HG03571 (cell line): ENCODE measurements at regions not wholly inside any gene's neighbourhood (a gene's known extent, or its start where the extent isn't known, plus 50 kb on each side); places are given as distances from the start of the nearest gene placed in this dataset.
"Not testable (repeated sequence)": the region's sequence is repeated elsewhere in the genome, so short reads cannot be mapped to it uniquely, and the experiment has no call there.

Experiments used
- ATAC-seq: cut with Tn5 transposase; IDR thresholded peaks from one replicate; pipeline ENCODE4 v1.9.1; 2021; ENCODE audit not compliant: unreplicated experiment

DNA sequence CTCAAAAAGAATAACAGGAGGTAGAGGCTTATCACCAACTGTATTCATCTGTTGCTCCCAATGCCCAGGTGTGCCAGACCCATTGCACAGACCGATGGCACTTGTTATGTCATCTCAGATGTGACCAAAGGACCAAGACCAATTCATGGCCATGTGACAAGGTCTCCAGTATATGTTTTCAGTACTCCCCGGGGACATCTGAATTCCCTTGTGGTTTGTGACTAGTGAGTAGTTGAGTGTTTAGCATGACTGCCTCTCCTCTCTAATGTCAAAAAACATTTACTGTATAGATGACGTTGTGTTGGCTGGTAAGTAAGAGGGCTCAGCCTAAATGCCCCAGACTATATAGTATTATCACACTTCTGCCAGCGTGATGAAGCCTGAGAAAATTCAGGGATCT is 202.1 kb upstream of the SMIM30 start:
- ATAC-seq = no peak

DNA sequence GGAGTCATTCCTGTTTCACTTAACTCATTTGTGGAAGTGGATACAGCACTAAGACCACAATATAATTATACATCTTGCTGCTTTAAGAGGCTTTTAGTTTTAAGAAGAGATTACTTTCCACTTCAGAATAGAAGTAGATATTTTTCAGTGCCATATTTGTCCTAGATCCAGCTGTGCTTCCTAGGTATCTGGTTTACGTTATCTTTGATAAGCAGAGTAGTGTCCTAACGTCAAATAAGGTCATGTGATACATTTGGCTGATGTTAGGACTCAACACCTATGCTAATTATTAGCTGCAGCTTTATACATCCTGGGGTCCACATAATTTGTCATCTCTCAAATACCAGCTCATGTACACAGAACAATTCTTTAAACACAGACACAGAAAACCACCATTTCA is 196.2 kb upstream of the SMIM30 start:
- no peak for ATAC-seq

DNA sequence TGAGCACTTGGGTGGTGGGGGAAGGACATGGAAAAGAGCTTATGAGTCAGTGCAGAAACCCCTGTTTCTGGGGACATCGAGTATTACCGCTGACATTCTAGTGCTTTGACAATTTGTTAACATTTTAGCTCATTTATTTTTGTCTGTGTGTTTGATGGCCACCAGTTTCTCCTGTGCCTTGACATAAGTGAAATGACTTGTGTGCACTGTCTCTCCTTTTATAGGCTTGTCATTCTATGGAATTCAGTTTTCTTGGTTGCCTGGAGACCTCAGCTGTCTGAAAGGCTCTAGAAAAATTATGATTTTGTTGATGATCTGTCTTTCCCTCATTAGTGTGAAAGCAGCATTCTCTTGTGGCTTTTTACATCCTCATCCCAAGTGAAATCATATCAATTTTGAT is 190.0 kb upstream of the SMIM30 start:
- ATAC-seq = no peak

DNA sequence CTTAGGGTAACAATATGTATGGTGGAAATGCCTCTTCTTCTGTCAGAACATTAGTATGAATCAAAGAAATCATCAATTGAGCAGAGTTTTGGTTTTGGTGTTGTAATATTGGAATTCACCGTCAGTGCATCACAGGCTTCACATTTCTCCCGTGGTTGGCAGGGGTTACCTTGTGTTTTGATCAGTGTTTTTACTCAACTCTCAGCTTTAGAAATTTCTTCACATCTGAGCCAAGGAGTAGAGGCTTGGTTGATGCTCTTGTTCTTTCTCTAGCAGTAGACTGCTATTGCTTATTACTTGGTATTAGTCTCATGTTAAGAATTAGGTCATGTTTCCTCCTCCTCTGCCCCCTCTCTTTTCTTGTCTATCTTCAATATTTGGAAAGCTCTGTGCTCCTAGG is 188.8 kb upstream of the SMIM30 start:
- ATAC-seq = no peak

DNA sequence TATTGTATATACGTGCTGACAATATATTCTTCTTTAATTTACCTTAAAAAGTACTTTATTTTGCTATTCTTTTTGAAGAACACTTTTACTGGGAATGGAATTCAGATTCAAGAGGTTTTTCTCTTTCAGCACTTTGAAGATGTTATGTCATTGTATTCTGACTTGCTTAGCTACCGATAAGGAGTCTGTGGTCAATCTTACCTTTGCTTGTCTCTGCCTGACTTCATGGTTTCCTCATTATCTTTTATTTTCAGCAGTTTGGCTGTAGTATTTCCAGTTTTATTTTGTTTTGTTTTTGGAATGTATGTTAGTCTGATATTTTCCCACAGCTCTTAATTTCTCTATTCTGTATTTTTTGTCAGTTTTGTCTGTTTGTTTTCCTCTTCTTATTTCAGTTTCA is 187.9 kb upstream of the SMIM30 start:
- ATAC-seq = no peak

DNA sequence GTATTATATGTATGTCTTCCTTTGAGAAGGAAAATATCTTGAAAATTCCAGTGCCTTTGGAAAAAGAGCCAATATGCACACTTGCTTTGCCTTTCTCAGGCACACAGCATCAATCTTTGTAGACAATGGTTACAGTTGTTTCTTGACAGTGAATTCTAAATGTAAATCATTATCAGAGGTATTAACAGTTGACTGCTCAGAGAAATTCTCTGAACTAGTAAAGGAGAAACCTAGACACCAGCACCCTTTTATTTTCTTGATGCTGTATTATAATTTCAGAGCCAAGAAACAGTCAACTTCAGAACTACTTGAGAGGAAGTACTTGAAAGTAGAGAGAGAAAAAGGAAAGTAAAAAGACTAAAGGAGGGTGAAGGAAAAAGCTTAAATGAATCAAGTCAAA is 185.8 kb upstream of the SMIM30 start:
- ATAC-seq = no peak

DNA sequence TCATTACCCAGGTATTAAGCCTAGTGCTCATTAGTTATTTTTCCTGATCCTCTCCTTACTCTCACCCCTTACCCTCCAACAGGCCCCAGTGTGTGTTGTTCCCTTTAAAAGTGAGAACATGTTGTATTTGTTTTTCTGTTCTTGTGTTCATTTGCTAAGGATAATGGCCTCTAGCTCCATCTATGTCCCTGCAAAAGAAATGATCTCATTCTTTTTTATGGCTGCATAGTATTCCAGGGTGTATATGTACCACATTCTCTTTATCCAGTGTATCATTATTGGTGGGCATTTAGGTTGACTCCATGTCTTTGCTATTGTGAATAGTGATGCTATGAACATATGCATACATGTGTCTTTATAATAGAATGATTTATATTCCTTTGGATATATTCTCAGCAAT is 185.0 kb upstream of the SMIM30 start:
- ATAC-seq = not testable (repeated sequence)

DNA sequence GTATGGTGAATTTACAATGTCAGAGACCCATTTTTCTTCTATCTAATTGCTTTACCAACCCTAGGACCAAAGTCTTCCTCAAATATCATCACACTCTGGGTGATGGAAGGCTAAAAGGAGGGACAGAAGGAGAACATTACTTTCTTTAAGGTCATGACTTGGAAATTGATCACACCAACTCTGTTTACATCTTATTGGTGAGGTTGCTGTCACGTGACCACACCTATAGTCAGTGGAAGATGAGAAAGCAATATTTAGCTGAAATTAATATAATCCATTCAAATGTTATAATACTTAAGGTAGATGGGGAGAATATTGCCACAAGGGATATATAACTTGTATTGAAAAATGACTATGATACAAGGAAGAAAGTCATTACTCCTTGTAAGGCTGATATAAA is 183.6 kb upstream of the SMIM30 start:
- no peak for ATAC-seq

DNA sequence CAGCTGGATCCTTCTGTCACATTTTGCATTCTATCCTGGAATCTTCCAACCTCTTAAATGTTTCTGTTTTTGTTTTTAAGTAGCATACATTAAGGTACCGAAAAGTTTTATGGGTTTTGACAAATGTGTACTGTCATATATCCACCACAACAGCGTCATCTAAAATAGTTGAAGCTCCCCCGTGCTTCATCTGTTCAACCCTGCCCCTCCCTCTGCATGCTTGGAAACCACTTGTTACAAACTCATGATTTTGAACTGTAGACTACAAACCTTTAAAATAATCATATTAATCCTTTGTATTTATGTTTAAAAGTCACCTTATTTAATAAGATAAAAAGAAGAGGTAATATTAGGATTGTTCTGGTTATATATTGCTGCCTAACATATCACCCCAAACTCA is 182.8 kb upstream of the SMIM30 start:
- ATAC-seq = no peak

DNA sequence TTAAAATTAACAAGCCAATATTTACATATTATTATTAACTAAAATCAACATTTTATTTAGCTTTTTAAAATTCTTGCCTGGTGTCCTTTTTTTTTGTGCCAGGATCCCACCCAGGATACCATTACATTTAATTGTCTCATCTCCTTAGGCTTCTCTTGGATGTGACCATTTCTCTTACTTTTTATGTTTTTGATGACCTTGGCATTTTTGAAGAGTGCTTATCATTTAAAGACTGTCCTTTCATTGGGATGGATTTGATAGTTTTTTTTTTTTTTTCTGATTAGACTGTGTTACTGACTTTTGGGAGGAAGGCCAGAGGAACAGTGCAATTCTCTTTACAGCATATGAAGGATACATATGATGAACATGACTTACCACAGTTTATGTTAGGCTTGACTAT is 181.4 kb upstream of the SMIM30 start:
- no peak for ATAC-seq

DNA sequence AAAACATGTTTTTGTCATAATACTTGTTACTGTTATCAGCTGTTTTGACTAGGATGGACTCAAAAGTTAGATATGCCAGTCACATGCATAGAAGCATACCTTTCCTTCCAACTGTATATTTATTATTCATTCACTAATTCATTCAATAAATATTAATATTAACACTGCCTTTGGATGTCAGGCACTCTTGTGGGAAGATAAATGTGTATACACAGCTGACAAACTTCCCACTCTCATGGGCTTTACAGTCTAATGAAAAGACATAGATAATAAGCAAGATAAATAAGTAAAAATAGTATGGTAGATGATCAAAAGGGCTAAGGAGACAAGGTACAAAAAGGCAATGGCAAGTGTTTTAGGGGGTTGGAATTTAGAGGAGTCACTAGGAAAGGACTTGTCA is 180.1 kb upstream of the SMIM30 start:
- no peak for ATAC-seq

DNA sequence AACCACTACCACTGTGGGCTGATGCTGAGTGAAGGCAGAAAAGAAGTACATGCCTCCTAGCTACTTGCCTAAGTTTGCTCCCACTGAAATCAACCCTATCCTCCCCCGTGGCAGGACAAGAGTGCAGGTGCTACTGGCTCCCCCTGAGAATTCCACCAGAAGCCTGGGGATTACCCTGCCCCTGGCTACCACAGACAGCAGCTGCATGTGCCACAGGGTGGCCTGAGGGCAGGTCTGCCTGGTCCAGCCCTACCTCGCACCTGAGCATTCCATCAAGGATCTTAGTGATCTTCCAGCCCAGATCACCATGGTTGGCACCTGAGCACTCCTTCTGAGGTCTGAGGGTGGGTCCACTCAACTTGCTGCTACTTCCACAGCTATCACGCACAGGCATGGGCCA is 176.4 kb upstream of the SMIM30 start:
- no peak for ATAC-seq

DNA sequence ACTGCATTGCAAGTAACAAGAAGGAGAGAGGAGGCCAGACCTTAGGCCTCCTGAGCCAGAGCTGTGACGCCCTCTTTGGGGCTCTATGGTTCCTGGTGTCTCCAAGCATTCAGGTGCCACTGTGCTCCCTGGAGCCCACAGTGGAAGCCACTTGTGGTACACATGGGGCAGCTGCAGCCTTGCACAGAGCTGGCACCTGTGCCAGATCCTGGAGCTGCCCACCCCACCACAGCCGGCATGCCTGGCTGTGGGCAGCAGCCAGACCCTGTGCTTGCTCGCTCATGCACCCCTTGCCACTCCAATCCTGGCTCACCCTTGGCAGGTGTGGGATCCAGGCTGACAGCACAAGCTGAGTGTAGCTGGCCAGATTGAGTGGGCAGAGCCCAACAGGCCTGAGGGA is 173.8 kb upstream of the SMIM30 start:
- ATAC-seq = no peak

DNA sequence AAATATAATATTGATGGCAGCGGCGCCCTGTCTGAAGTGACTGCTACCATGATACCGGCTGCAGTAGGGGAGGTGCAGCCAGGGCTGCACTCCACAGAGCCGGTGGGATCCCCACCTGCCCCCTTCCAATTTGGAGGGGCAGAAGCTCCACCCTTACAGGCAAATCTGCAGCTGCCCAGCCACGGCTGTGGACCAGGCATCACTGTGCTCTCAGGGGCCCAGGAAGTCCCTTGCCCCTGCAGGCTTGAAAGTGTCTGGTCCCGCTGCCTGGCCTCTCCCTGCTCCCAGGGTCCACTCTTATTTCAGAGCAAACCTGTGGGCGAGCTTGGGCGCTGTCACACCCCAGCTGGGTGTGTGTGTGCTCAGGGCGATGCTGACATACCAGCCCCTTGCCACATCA is 172.7 kb upstream of the SMIM30 start:
- no peak for ATAC-seq

DNA sequence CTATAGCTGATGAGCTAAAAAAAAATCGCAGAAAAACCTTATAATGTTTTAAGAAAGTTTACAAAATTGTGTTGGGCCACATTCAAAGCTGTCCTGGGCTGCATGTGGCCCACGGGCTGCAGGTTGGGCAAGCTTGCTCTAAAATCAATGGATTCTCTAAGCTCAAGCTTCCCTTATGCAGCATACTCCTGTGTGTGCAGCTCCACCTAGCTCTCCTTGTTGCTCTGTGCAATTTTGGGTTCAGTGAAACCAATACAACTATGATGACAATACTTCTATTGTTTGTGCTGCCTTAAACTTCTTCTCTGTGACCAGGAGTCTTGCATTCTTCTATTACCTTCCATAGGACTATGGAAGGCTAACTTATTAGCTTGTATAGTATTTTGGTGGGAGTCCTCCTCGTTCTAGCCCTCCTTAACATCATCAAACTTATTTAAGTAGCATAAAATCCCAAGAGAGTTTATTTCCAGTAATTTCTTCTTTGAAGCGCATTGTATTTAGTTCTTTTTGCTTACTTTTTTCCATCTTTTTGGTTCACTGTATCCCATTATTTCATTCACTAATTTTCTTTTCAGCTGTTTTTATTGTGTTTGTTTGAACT is 170.9 kb upstream of the SMIM30 start:
- no peak for ATAC-seq

DNA sequence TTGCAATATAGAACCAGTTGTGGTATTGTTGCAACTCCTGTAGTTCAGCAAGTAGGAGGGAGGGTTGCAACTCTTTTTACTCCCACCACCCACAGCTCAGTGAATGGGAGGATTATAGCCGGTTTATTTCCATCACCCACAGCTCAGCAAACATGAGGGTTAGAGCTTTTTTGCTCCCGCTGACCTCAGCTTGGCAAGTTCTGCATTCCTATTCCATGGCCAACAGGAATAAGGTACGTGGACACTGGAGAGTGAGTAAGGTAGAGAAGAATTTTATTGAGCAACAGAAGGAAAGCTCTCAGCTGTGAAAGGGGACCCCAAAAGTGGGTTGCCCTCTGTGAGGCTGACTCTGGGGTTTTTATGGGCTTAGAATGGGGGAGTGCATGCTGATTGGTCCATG is 167.1 kb upstream of the SMIM30 start:
- no peak for ATAC-seq

DNA sequence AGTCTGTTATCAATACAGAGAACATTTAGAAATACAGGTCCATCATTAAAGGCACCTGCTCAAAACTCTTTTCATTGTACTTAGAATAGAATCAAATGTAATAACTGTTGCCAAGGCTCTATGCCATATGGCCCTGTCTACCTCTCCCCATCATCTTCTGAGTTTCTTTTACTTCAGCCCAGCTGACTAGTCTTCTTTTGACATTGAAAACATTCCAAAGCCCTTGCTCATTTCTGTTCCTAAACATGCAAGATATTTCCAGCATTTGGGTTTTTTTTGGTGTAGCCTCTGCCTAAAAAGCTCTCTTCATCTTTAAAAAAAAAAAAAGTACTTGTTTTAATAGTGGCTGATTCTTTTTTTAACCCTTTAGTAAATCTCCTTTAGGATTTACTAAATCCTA is 165.5 kb upstream of the SMIM30 start:
- no peak for ATAC-seq

DNA sequence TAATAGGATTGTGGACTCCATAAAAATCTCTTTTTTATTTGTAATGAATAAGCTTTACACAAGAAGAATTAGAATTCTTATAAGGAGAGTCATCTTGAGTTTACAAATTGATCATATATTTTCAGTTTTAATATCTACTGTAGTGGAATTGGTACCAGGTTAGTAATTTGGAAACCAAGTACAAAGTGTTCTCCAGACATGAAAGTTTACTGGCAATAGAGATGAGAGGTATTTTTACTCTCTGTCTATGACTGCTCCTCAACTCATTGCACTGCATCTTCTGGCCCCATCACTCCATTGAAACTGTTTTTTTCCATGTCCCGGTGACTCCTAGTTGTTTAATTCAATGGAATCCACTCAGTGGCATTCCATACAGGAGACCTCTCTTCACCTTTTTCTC is 164.5 kb upstream of the SMIM30 start:
- ATAC-seq = no peak

DNA sequence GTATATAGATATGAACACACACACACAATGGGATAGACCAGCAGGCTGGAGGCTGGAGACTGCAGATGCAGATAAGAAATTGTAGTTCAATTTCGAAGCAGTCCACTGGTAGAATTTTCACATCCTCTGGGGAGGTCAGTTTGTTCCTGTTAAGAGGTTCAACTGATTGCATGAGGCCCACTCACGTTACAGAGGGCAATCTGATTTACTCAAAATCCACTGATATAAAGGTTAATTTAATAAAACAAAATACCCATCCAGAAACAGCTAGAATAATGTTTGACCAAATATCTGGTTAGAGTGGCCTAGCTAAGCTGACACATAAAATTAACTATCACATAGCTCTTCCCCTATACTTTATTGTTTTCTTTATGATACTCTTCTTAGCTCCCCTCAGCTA is 162.9 kb upstream of the SMIM30 start:
- no peak for ATAC-seq

DNA sequence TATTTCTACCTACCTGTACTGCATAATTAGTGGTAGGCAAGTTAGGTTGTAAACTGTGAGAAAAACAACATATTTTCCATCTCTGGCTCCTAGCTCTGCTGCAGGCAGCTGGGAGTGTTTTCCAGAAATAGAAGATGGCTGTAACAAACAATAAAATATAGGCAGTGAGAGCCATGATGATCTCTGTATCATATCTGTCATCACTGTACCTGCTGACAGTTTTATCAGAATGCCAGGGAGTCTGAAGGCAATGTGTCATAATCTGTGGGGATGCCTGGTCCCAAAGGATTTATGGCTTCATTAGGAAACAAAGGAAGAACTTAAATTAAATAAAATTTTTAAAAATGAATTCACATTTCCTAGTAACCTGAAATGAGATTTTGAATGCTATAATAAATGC is 160.9 kb upstream of the SMIM30 start:
- ATAC-seq = no peak

DNA sequence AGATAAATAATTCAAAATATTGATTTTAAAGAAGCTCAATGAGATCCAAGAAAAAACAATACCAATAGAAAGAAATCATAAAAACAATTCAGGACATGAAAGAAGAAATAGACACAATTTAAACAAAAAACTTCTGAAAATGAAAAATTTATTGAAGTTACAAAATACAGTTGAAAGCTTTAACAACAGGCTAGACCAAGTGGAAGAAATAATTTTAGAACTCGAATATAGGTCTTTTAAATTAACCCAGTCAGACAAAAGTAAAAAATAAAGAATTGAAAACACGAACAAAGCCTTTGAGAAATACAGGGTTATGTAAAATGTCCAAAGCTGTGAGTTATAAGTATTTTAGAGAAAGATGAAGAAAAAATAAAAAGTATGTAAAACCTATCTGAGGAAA is 152.4 kb upstream of the SMIM30 start:
- no peak for ATAC-seq

DNA sequence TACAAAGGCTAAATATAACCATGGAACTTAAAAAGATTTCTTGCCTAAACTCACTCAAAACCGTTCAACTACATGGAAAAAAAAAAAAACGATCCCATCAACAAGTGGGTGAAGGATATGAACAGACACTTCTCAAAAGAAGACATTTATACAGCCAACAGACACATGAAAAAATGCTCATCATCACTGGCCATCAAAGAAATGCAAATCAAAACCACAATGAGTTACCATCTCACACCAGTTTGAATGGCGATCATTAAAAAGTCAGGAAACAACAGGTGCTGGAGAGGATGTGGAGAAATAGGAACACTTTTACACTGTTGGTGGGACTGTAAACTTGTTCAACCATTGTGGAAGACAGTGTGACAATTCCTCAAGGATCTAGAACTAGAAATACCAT is 151.2 kb upstream of the SMIM30 start:
- not testable (repeated sequence) for ATAC-seq

DNA sequence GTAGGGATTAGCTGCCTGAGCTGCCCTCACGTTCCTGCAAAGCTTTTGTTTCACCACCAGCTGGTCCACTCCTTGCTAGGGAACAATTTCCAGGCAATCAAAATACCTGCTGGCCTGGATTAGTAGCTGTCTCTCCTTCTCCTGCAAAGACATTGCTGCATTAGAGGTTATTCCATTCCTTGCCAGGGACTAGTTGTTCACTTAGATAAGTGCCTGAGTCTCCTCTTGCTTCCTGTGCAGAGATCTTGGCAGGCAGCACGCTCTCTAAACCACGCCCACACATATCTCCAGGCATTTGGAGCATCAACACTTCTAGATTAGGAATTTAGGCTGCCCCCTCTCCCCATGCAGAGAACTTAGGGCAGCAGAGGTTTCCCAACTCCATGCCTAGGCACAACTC is 150.4 kb upstream of the SMIM30 start:
- no peak for ATAC-seq

DNA sequence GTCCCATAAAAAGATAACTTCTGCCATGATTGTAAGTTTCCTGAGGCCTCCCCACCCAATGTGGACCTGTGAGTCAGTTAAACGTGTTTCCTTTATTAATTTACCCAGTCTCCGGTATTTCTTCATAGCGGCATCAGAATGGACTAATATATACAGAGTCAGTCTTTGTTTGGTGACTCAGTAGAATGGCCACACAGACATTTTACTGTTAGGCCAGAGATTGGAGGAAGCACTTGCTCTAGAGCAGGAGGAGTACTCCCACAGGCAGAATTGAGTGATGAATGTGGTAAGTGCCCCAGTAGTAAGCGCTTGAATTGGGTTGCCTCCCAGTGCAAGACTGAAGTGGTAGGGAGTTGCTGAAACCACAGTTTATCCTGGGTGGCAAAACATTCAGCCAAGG is 149.5 kb upstream of the SMIM30 start:
- no peak for ATAC-seq
